ENCODE measurements at regions not wholly inside any gene's neighbourhood (a gene's known extent, or its start where the extent isn't known, plus 50 kb on each side); places are given as distances from the start of the nearest gene placed in this dataset.
"Not testable (repeated sequence)": the region's sequence is repeated elsewhere in the genome, so short reads cannot be mapped to it uniquely, and the experiment has no call there.

- DNase-seq (ENCODE audit: low read depth, low spot score) = no peak
Observed at GRCh38 chr17:20938988-20939615, 103.7 kb downstream of the USP22 start.

GRCh38 chr17:20941872-20942271, 100.9 kb downstream of the USP22 start:
- no peak for DNase-seq (ENCODE audit: low read depth, low spot score)

GRCh38 chr17:20944014-20944865, 98.6 kb downstream of the USP22 start:
- DNase-seq (ENCODE audit: low read depth, low spot score) = peak; percentile 71

- not testable (repeated sequence) for DNase-seq (ENCODE audit: low read depth, low spot score)
Observed at GRCh38 chr17:20947708-20948107, 95.1 kb downstream of the USP22 start.

- no peak for DNase-seq (ENCODE audit: low read depth, low spot score)
Observed at GRCh38 chr17:20948984-20949777, 93.6 kb downstream of the USP22 start.
